Hematopoietic multipotent progenitor cell treated with erythropoietin and hydrocortisone succinate and interleukin-3 and kit ligand, for 8 days (in vitro differentiated cells): ENCODE measurements at regions not wholly inside any gene's neighbourhood (a gene's known extent, or its start where the extent isn't known, plus 50 kb on each side); places are given as distances from the start of the nearest gene placed in this dataset.

Experiments used
- DNase-seq: peaks from one replicate; pipeline ENCODE4 v3.0.0-alpha.2; 2015

GRCh38 chr18:28523758-28524475 is 347.0 kb upstream of the CDH2 start:
- no peak for DNase-seq

GRCh38 chr18:28522236-28522635 is 345.3 kb upstream of the CDH2 start:
- no peak for DNase-seq

- DNase-seq, result no peak
Measured at GRCh38 chr18:28519997-28520396, 343.1 kb upstream of the CDH2 start.

DNA sequence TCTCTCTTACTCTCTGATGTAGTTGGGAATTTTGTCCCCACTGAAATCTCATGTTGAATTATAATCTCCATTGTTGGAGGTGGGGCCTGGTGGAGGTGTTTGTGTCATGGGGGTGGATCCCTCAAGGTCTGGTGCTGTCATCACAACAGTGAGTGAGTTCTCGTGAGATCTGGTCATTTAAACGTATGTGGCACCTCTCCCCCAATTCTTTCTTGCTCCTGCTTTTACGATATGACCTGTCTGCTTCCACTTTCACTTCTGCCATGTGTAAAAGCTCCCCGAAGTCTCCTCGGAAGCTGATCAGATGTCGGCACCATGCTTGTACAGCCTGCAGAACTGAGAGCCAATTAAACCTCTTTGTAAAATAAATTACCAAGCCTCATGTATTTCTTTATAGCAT is 337.8 kb upstream of the CDH2 start:
- DNase-seq, result no peak

- no peak for DNase-seq
Measured at GRCh38 chr18:28512357-28512756, 335.4 kb upstream of the CDH2 start.

DNA sequence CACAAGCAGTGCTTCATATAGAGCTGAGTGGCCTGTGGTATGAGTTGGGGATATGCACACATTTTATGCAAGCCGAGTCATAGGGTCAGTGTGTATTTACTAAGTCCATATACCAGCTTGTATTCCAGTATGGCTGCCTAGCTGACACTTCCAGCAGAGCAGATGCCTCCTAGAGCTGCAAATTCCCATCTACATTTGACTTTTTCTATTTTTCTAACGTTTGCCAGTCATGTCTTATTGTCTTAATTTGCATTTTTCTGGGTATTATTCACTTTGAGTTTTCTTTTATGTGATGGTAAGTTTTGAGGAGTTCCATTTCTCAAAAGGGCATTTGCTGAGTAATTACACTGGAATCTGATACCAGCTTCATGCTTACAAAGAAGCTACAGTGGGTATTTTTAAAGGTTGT is 334.5 kb upstream of the CDH2 start:
- DNase-seq, result no peak

GRCh38 chr18:28510210-28510609 is 333.3 kb upstream of the CDH2 start:
- no peak for DNase-seq

GRCh38 chr18:28504066-28504465 is 327.1 kb upstream of the CDH2 start:
- DNase-seq, result no peak

DNA sequence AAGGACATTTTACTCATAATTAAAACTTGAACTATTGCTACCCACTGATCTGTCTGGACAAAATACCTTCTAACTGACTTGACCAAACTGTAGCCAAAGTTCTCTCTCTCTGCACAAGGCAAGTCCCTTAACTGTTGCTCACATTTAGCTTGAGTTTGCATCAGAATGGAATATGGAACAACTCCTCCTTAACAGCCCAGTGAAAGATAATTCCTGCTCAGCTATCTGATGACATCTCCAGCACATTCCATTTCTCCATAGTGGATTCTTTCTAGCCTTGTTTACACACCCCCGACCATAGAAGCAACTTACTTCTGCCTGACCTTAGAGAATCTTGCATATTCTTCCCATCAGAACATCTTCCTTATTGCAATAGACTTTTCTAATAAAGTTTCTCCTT is 317.2 kb upstream of the CDH2 start:
- no peak for DNase-seq

DNA sequence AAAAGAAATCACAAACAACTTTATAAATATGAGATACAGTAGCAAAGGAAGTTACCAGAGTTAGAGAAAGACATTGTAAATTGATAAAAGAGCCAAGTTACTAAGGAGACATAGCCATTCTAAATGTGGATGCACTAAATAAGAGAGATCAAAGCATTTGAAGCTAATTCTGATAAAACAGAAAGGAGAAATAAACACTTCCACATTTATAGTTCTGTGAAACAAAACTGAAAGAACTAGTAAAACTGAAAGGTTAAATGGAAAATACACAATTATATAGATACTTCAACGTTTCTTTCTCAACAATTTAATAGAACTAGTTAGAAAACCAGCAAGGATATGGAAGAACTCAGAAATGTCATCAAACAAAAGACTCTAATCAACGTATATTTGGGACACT is 309.0 kb upstream of the CDH2 start:
- DNase-seq, result no peak

DNA sequence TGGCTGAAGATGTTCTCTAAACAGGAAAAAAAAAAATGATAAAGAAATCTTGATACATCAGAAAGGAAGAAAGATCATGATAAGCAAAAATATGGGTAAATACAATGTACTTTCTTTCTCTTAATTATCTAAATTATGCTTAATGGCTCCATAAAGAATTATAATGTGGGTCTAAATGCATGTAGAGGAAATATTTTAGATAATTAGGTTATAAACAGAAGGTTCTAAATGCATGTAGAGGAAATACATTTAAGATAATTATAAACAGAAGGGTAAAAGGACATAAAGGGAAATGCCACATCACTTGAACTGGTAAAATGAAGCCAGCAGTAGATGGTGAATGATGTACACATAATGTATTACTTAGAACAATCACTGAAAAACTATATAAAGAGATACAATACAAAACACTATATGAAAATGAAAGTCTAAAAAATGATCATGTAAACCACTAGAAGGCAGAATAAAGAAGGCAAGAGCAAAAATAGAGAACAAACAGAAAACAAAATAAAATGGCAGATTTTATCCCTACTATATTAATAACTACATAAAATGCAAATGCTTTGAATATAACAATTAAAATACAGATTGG is 308.4 kb upstream of the CDH2 start:
- no peak for DNase-seq

DNA sequence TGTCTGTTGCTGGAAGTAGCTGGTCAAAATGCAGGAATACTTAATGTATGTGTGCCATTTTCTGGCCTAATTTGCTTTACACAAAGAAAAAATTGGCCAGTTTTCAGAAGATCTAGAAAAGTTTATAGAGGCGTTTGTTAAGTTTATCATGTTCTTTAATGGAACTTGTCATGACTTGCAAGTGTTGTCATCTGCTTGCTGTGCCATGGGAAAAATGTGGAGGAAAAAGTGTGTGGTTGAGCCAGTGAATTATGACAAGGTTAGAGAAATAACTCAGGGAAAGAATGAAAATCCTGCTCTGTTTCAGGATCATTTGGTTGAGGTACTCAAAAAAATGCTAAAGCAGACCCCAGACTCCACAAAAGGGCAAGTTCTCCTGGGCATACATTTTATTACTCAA is 301.6 kb upstream of the CDH2 start:
- no peak for DNase-seq

- DNase-seq, result no peak
Measured at GRCh38 chr18:28476302-28476701, 299.4 kb upstream of the CDH2 start.

GRCh38 chr18:28469946-28470345 is 293.0 kb upstream of the CDH2 start:
- DNase-seq, result no peak

- DNase-seq, result no peak
Measured at GRCh38 chr18:28468901-28469300, 292.0 kb upstream of the CDH2 start.

DNA sequence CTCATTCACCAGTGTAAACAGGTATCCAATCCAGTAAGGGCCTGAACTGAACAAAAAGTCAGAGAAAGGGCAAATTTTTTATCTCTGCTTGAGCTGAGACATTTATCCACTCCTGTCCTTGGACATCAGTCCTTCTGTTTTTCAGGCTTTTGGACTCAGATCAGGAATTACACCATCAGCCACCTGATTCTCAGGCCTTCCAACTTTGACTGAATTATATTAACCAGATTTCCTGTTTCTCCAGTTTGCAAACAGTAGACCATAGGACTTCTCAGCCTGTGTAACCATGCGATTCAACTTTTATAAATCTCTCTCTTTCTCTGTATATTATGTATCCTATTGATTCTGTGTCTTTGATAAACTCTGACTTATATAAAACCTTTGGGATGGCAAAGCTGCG is 289.3 kb upstream of the CDH2 start:
- DNase-seq, result no peak

DNA sequence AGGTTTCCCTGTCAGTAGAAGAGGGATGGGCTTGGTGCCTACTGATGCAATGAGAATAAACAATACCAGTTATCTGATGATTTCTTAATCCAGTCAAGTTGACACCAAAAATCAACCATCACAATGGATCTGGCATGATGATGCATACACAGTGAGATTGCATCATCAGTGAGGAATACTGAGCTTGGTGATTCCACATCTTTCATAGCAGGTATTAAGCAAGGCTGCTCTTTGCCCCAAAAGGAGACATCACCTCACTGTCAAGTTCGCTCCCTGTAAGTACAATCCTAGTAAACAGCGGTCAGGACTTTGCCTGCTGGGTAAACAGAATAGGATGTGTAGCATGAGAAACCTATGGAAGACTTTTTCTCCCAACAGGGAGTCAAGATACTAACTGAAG is 282.7 kb upstream of the CDH2 start:
- no peak for DNase-seq

DNA sequence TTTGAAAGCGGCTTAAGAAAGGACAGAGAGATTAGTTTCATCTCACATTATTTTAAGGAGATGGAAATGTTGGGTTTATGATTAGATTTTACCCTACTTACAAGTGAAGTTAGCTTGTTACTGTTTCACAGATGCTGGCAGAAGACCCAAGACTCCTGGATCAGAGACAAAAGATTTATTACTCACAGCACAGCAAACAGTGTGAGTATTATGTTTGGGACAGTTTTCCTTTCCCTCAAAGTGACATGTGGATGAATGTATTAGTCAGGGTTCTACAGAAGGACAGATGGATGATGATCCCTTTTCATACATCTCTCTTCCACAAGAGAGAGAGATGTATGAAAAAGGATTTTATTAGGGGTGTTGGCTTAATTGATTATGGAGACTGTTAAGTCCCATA is 281.8 kb upstream of the CDH2 start:
- DNase-seq, result no peak

DNA sequence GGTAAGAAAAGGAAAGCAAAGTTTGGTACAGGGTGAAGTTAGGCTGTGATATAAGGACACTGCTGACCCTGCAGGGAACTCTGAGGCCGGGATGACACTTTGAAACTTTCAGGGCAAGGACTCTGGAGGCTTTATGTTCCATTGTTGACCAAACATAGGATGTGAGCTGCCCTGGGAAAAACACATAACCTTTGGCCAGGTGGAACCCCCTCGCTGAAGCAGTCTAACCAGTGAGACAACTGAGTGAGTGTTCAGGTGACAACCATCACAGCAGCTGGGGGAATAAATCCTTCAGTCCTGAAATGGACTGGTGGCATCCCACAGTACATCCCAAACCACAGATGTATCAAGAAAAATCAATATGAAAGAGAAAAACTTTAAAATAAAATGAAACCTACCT is 280.9 kb upstream of the CDH2 start:
- no peak for DNase-seq

- DNase-seq, result no peak
Measured at GRCh38 chr18:28455971-28456370, 279.0 kb upstream of the CDH2 start.

DNA sequence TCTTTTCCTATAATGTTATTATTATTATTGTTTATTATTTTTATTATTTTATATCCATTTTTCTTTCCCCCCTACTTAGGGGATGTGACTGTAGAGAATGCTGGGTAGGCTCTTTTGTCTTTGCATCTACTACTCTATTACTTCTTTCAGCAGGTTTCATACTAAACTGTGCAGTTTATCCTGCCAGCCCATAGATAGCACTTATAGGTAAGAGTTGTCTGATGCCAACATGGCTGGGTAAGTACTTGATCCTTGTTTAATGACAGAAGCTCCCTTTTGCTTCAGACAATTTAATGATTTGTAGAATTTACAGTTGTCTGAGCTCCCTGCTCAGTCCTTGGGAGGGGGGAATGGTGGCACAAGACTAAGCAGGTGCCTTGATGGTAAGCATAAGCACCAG is 262.9 kb upstream of the CDH2 start:
- DNase-seq, result no peak

- DNase-seq, result no peak
Measured at GRCh38 chr18:28438381-28438780, 261.5 kb upstream of the CDH2 start.

GRCh38 chr18:28432339-28432738 is 255.4 kb upstream of the CDH2 start:
- no peak for DNase-seq

GRCh38 chr18:28425886-28426285 is 249.0 kb upstream of the CDH2 start:
- no peak for DNase-seq

GRCh38 chr18:28422577-28422976 is 245.6 kb upstream of the CDH2 start:
- DNase-seq, result no peak
